CD4-positive, alpha-beta T cell treated with Interferon alpha-2 for 1 hour (primary cell): ENCODE measurements at regions not wholly inside any gene's neighbourhood (a gene's known extent, or its start where the extent isn't known, plus 50 kb on each side); places are given as distances from the start of the nearest gene placed in this dataset.

Source experiments
- DNase-seq, 2 donors: peaks; one replicate each; pipeline ENCODE4 v3.0.0-alpha.2; 2020 to 2022

GRCh38 chr4:182062458-182062857 is 180.7 kb upstream of the TENM3 start:
- DNase-seq = no peak

GRCh38 chr4:182062936-182063335 is 180.3 kb upstream of the TENM3 start:
- DNase-seq = no peak

DNA sequence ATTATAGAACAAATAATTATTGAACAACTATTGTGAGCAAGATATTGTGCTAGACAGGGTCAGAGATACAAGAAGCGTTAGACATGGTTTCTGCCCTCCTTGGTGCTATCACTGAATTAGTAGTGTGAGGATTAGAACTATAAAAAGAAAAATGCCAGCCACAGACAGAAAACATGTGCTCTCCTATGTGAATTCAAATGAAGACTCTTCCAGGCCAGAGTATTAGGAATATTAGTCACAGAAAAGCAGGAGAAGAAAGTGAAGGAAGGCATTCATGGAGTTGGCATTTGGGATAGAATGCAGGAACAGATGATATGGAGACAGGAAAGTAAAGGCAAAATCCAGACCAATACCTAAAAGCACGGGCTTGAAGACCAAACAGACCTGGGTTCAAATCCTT is 179.6 kb upstream of the TENM3 start:
- no peak for DNase-seq

DNA sequence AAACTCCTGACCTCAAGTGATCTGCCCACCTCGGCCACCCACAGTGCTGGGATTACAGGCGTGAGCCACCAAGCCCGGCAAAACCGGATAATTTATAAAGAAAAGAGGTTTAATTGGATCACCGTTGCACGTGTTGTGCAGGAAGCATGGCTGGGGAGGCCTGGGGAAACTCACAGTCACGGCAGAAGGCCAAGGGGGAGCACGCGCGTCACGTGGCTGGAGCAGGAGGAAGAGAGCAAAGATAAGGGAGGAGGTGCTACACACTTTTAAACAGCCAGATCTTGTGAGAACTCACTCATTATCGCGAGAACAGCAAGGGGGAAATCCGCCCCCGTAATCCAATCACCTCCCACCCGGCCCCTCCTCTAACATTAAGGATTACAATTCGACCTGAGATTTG is 177.9 kb upstream of the TENM3 start:
- DNase-seq = no peak

DNA sequence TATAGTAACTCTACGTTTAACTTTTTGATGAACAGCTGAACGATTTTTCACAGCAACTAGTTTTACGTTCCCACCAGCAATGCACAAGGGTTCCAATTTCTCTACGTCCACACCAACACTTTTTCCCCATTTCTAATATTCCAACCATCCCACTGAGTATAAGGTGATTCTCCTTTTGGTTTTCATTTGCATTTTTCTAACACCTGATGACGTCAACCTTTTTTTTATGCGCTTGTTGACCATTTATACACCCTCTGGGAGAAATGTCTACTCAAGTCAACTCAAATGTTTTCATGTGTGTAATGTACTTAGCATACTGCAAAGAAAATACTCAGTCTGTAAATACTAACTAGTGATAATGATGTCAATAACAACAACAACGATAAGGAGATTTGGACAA is 177.2 kb upstream of the TENM3 start:
- no peak for DNase-seq

- DNase-seq = no peak
These were observed 175.4 kb upstream of the TENM3 start for GRCh38 chr4:182067828-182068227.

DNA sequence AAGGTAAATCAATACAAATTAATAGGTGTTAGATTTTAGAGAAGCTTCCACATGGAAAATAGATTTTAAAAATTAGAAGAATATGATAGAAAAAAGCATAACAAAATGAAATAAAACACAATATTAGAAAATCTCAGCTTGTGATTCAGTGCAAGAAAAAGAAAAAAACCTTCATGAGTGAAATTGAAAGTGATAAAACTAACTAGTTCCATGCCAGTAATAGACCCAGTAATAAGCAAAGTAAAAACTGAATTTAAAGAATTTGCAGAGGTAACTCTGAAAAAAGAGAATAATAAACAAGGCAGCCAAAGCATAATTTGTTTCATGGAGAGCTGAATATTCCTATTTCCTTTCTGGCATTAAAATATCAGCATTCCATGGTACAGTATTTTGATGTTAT is 174.3 kb upstream of the TENM3 start:
- DNase-seq = no peak

- no peak for DNase-seq
These were observed 169.9 kb upstream of the TENM3 start for GRCh38 chr4:182073278-182073677.

GRCh38 chr4:182074139-182074538 is 169.1 kb upstream of the TENM3 start:
- DNase-seq = no peak

DNA sequence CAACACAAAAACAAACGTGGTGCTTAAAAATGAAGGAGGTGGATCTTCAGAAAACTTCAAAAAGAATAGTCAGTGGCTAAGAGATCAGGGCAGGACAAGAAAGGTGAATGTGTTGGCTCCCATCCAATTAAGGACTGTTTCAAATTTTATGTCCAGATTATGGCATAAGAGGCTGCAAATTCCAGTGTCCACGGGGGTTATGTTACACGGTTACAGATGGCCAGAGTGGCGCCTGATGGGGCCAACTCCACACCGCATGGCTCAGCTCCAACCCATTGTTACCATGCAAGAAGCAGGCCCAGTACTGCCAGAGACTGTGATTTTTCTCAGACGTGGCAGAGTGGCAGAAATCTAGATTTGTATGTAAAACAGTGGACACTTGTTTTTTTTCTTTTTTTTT is 168.4 kb upstream of the TENM3 start:
- no peak for DNase-seq

GRCh38 chr4:182082910-182083309 is 160.3 kb upstream of the TENM3 start:
- DNase-seq = no peak

- DNase-seq = no peak
These were observed 159.4 kb upstream of the TENM3 start for GRCh38 chr4:182083671-182084410.

DNA sequence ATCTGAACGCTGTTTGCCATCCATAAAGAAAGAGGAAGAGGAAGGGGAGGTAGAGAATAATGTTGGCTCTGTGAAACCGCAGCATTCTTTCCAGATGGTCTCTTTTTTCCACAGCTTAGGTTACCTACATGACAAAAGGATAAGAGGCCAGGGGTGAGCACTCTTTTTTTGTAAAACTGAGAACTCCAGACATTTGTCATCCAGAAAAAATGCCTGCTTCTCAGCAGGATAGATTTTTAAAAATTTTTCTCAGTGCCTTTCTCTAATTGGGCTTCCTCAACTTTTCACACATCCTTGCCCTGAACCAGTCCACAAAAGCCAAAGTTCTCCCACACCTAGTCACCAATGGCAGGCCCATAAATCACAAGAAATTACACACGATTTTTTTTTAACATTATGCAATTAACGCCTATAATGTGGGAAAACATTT is 158.1 kb upstream of the TENM3 start:
- no peak for DNase-seq

DNA sequence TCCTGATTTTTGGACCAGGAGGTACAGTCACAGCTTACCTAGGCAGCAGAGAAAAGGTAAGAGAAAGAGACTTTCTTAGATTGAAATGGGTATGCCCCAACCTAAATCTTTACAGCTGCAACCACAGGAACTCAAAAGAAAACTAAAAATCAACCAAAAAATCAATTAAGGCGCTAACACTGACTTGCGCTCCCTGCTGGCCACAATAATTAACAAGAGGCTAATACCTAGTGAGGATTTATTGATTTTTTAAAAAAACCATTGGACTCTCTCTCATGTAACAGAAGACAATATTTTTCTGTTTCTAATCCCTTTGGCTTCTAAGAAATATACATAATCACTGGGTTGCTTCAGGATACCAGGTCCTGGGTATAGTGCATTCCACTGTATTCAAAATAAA is 153.9 kb upstream of the TENM3 start:
- no peak for DNase-seq

DNA sequence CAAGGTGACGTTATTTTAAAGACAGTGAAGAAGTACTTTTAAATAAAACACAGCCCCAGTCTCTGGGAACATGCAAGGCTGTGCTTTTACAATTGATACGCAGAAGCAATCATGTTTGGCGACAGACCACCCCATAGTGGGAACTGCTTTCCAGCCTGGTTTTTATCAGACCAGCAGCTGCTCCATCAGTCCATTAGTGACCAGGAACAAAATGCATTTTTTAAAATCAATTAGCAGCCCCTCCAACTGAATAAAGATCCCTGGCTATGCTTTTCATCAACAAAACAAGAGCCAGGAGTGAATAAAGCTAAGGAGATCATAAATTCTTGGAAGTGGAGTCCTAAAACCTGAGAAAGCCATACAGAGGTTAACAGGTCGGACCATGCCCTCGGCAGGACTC is 153.0 kb upstream of the TENM3 start:
- DNase-seq = no peak

DNA sequence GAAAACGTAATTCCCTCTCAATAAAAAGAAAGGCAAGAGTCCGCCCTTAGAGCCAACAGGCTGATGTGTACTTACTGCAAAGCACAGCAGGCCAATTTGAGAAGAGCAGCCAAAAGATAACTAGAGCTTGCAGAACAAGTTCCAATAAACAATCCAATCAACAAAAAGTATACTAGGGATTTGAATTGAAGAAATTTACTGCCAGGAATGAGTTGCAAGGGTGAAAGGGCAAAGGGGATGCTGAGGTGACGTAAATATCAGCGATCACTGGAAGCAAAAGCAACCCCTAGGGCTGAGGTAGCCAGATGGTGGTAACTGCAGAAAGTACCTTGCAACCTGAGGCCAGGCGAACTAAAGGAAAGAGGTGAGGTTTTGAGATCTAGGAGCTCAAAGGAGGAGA is 152.1 kb upstream of the TENM3 start:
- no peak for DNase-seq

GRCh38 chr4:182093431-182093831 is 149.8 kb upstream of the TENM3 start:
- no peak for DNase-seq

DNA sequence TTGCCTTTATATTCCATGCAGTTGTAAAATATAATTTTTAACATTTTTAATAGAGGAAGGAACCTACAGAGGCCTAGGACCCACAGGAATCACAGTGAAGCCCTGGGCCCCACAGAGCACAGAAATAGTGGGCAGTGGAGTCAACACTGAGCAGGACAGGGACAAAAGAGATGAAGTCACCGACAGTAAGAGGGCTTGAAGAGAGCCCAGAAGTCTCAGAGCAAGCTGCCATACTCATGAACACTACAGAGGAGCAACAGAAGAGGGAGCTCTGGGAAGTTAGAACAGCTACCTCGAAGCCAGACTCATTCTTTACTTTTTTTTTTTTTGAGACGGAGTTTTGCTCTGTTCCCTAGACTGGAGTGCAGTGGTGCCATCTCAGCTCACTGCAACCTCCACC is 149.3 kb upstream of the TENM3 start:
- no peak for DNase-seq

- DNase-seq = no peak
These were observed 141.6 kb upstream of the TENM3 start for GRCh38 chr4:182101618-182102017.

DNA sequence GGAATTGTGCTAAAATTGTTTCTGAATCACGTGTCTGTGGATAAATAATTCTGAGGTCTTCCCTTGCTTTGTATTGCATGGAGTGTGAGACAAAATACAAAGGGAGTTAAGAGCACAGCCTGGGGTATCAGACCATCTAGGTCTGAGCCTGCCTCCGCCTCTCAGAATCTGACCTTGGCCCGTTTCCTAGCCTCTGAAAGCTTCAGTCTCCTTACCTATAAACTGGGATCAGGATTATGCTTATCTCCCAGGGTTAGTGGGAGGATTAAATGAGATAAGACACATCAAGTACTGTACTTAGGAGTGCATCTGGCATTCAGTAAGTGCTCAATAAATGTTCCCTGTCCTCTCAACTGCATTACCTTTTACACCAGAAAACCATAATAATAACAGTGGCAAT is 140.6 kb upstream of the TENM3 start:
- no peak for DNase-seq

GRCh38 chr4:182103614-182104319 is 139.4 kb upstream of the TENM3 start:
- DNase-seq = no peak

DNA sequence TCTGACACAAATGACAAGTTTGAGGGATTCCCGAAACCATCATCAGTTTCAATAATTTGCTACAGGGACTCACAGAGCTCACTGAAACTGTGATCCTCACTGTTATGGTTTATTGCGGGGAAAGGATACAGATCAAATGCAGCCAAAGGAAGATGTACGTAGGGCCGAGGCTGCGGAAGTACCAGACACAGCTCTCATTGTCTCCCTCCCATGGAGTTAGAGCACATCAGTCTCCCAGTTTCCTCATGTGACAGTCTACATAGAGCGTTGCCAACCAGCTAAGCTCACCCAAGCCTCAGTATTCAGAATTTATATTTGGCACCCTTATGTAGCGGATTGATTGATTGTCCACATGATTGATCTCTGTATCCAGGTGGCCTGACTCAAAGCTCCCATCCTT is 137.8 kb upstream of the TENM3 start:
- DNase-seq = no peak

- no peak for DNase-seq
These were observed 135.3 kb upstream of the TENM3 start for GRCh38 chr4:182107931-182108330.

- no peak for DNase-seq
These were observed 131.6 kb upstream of the TENM3 start for GRCh38 chr4:182111586-182111985.

GRCh38 chr4:182113779-182114178 is 129.4 kb upstream of the TENM3 start:
- no peak for DNase-seq
